ENCODE measurements at regions not wholly inside any gene's neighbourhood (a gene's known extent, or its start where the extent isn't known, plus 50 kb on each side); places are given as distances from the start of the nearest gene placed in this dataset.

DNA sequence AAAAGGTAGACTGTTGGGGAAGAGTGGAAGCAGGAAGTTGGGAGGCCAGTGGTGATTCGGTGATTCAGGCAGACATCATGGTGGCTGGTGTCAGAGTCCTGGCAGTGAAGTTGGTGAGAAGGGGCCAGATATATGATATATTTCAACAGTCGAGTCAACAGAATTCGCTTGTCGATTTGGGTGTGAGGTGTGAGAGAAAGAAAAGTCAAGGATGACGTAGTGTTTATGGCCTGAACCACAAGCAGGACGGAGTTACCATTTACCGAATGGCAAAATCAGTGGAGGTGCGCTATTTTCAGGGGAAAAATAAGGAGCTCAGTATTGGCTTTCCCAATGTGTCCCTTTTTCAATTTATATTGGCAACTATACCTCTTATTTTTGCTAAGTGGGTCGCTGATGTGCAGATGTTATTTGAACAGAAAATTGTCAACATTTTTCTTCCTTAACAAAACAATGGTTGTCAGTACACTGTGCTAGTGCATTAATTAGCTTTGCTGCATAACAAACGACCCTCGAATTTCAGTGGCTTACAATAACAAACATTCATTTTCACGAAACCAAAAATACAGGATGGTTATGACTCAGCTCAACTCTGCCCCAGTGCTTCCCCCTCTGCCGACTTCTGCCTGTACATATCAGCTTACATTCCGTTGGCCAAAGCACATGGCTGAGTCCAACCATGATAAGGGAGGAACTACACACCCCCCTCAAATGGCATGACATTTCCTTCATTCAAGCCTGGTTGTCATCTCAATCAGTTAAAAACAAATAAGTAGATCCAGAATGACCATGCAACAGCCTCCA, 255.0 kb upstream of the ZFP64 start:
- CTCF ChIA-PET, result no interaction called here
- POLR2A ChIA-PET, result no interaction called here
- no peak for TF ChIP-seq CTCF (IDR thresholded peaks at IDR 0.05; ENCODE audit: insufficient read depth, low read length, missing control alignments)
- no peak overlapping the region for H3K4me3 ChIP-seq (ENCODE audit: low read depth, low read length)
- no peak for DNase-seq (ENCODE audit: low read depth, low spot score)

DNA sequence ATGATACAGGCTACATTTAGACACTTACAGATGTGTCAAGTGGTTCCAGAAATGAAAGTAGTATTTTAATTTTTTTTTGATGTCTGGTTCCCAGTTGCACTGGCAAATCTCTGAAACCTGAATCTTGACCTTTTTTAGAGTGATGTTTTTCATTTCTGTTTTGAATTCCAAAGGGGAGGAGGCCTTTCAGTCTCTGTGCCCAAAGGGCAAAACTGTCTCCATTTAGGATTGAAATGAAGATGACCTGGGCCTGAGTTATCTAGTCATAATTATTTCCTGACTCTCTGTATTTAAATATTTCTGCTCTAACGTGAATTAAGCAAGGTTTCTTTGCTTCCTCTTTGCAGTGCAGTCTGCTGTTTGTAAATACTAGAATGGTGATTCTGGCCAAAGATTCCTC, 252.9 kb upstream of the ZFP64 start:
- no peak for DNase-seq (ENCODE audit: low read depth, low spot score)
- CTCF ChIA-PET, result no interaction called here
- no peak overlapping the region for H3K4me3 ChIP-seq (ENCODE audit: low read depth, low read length)
- no peak for TF ChIP-seq CTCF (IDR thresholded peaks at IDR 0.05; ENCODE audit: insufficient read depth, low read length, missing control alignments)
- POLR2A ChIA-PET, result no interaction called here

DNA sequence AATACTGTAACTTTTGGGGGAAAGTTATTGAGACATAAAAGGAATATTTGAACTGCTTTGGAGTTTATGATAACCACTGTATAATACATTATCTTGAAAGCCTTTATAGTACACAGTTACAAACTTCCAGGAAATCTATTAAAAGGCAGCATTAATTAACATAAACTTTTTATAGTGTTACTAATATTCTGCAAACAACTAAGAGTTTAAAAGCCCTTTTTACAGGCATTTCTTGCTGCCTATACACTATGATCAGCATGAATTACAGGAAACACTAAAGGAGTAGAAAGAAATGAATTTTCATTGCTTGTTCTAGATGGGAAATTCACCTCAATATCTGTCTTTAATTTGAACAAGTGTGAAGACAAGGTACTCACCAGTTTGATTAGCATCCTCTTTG, 252.3 kb upstream of the ZFP64 start:
- no peak overlapping the region for H3K4me3 ChIP-seq (ENCODE audit: low read depth, low read length)
- ChIA-PET POLR2A (no interaction called here), CTCF (no interaction called here)
- TF ChIP-seq CTCF (IDR thresholded peaks at IDR 0.05; ENCODE audit: insufficient read depth, low read length, missing control alignments), result no peak
- DNase-seq (ENCODE audit: low read depth, low spot score), result no peak

DNA sequence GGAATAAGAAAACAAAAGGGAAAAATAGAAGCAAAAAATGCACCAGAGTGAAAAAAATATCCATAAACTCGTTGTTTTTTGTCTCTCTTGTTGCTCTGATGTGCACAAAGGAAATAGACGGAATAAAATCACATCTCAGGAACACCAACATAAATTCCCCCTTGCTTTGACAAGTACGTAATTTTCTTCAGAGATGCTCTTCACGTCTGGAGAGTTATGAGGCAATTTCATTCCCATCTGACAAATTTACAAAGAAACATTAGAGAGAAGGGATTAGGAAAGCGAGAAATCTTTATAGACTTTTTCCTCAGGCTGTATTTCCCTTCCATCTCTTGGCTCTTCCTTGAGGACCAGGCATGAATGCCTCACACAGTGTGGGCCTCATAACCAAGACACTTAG, 250.1 kb upstream of the ZFP64 start:
- ChIA-PET POLR2A (no interaction called here), CTCF (no interaction called here)
- no peak for DNase-seq (ENCODE audit: low read depth, low spot score)

GRCh38 chr20:52439375-52439774, 247.8 kb upstream of the ZFP64 start:
- H3K4me3 ChIP-seq (ENCODE audit: low read depth, low read length), result no peak overlapping the region
- ChIA-PET POLR2A (no interaction called here), CTCF (no interaction called here)
- DNase-seq (ENCODE audit: low read depth, low spot score), result no peak
- no peak for TF ChIP-seq CTCF (IDR thresholded peaks at IDR 0.05; ENCODE audit: insufficient read depth, low read length, missing control alignments)

More for the DNA sequence above, 250.1 kb upstream of the ZFP64 start:
- no peak overlapping the region for H3K4me3 ChIP-seq (ENCODE audit: low read depth, low read length)
- no peak for TF ChIP-seq CTCF (IDR thresholded peaks at IDR 0.05; ENCODE audit: insufficient read depth, low read length, missing control alignments)

- ChIA-PET CTCF (no interaction called here), POLR2A (no interaction called here)
- TF ChIP-seq CTCF (IDR thresholded peaks at IDR 0.05; ENCODE audit: insufficient read depth, low read length, missing control alignments), result no peak
- no peak overlapping the region for H3K4me3 ChIP-seq (ENCODE audit: low read depth, low read length)
- no peak for DNase-seq (ENCODE audit: low read depth, low spot score)
Measured at GRCh38 chr20:52438326-52438963, 246.9 kb upstream of the ZFP64 start.
